ENCODE measurements at regions not wholly inside any gene's neighbourhood (a gene's known extent, or its start where the extent isn't known, plus 50 kb on each side); places are given as distances from the start of the nearest gene placed in this dataset.
A peak's percentile ranks its signal among the peaks of the same experiment; 100 is the strongest.
"Not testable (repeated sequence)": the region's sequence is repeated elsewhere in the genome, so short reads cannot be mapped to it uniquely, and the experiment has no call there.

GRCh38 chr4:128540122-128540521, 252.5 kb upstream of the PGRMC2 start:
- no peak for DNase-seq (ENCODE audit: low read depth in 4 of 4, low spot score in 3 of 4)

- no peak for DNase-seq (ENCODE audit: low read depth in 4 of 4, low spot score in 3 of 4)
Measured at GRCh38 chr4:128538111-128538882, 250.7 kb upstream of the PGRMC2 start.

- DNase-seq (ENCODE audit: low read depth in 4 of 4, low spot score in 3 of 4), result no peak
Measured at GRCh38 chr4:128536746-128537145, 249.1 kb upstream of the PGRMC2 start.

- not testable (repeated sequence) for DNase-seq (ENCODE audit: low read depth in 4 of 4, low spot score in 3 of 4)
Measured at GRCh38 chr4:128535510-128535909, 247.9 kb upstream of the PGRMC2 start.

- no peak for DNase-seq (ENCODE audit: low read depth in 4 of 4, low spot score in 3 of 4)
Measured at GRCh38 chr4:128528793-128529553, 241.4 kb upstream of the PGRMC2 start.

GRCh38 chr4:128527946-128528576, 240.4 kb upstream of the PGRMC2 start:
- DNase-seq (ENCODE audit: low read depth in 4 of 4, low spot score in 3 of 4), result no peak

- DNase-seq (ENCODE audit: low read depth in 4 of 4, low spot score in 3 of 4), result no peak
Measured at GRCh38 chr4:128527351-128527750, 239.7 kb upstream of the PGRMC2 start.

- DNase-seq (ENCODE audit: low read depth in 4 of 4, low spot score in 3 of 4), result no peak
Measured at GRCh38 chr4:128525992-128526630, 238.5 kb upstream of the PGRMC2 start.

GRCh38 chr4:128525387-128525786, 237.8 kb upstream of the PGRMC2 start:
- no peak for DNase-seq (ENCODE audit: low read depth in 4 of 4, low spot score in 3 of 4)

- DNase-seq (ENCODE audit: low read depth in 4 of 4, low spot score in 3 of 4), result no peak
Measured at GRCh38 chr4:128524311-128524710, 236.7 kb upstream of the PGRMC2 start.

- no peak for DNase-seq (ENCODE audit: low read depth in 4 of 4, low spot score in 3 of 4)
Measured at GRCh38 chr4:128521648-128522111, 234.1 kb upstream of the PGRMC2 start.

- DNase-seq (ENCODE audit: low read depth in 4 of 4, low spot score in 3 of 4), result no peak
Measured at GRCh38 chr4:128521156-128521555, 233.5 kb upstream of the PGRMC2 start.

GRCh38 chr4:128519163-128519830, 231.7 kb upstream of the PGRMC2 start:
- no peak for DNase-seq (ENCODE audit: low read depth in 4 of 4, low spot score in 3 of 4)

GRCh38 chr4:128517739-128518510, 230.3 kb upstream of the PGRMC2 start:
- no peak for DNase-seq (ENCODE audit: low read depth in 4 of 4, low spot score in 3 of 4)

GRCh38 chr4:128517096-128517738, 229.6 kb upstream of the PGRMC2 start:
- DNase-seq (ENCODE audit: low read depth in 4 of 4, low spot score in 3 of 4), result no peak

- DNase-seq (ENCODE audit: low read depth in 4 of 4, low spot score in 3 of 4), result peak in 1 of 4 donors; percentile 37
Measured at GRCh38 chr4:128516301-128516969, 228.8 kb upstream of the PGRMC2 start.

GRCh38 chr4:128513664-128514484, 226.3 kb upstream of the PGRMC2 start:
- no peak for DNase-seq (ENCODE audit: low read depth in 4 of 4, low spot score in 3 of 4)

All from left renal pelvis (tissue), 4 donors.